ENCODE measurements at regions not wholly inside any gene's neighbourhood (a gene's known extent, or its start where the extent isn't known, plus 50 kb on each side); places are given as distances from the start of the nearest gene placed in this dataset.

- peak in 1 of 3 donors; percentile 54 for DNase-seq
Measured at GRCh38 chr11:129291546-129291945, 84.1 kb upstream of the BARX2 start.

GRCh38 chr11:129290966-129291365 lies 84.7 kb upstream of the BARX2 start:
- DNase-seq = no peak

- DNase-seq = no peak
Measured at GRCh38 chr11:129289350-129290040, 86.2 kb upstream of the BARX2 start.

GRCh38 chr11:129287920-129288319 lies 87.7 kb upstream of the BARX2 start:
- no peak for DNase-seq

- peak in 1 of 3 donors; percentile 29 for DNase-seq
Measured at GRCh38 chr11:129286813-129287212, 88.8 kb upstream of the BARX2 start.

- no peak for DNase-seq
Measured at GRCh38 chr11:129285402-129285786, 90.3 kb upstream of the BARX2 start.

- no peak for DNase-seq
Measured at GRCh38 chr11:129283141-129283540, 91.0 kb upstream of the ARHGAP32 start.

GRCh38 chr11:129282634-129283033 lies 90.5 kb upstream of the ARHGAP32 start:
- DNase-seq = no peak

- peak in 1 of 3 donors; percentile 57 for DNase-seq
Measured at GRCh38 chr11:129281471-129282415, 89.6 kb upstream of the ARHGAP32 start.

GRCh38 chr11:129280027-129280811 lies 88.1 kb upstream of the ARHGAP32 start:
- DNase-seq = peak in 1 of 3 donors; percentile 15

- DNase-seq = peak; percentile 84 to 90 (median 86)
Measured at GRCh38 chr11:129279326-129280026, 87.4 kb upstream of the ARHGAP32 start.

GRCh38 chr11:129278586-129279319 lies 86.6 kb upstream of the ARHGAP32 start:
- DNase-seq = peak in 1 of 3 donors; percentile 49

- peak in 1 of 3 donors; percentile 52 for DNase-seq
Measured at GRCh38 chr11:129277198-129277843, 85.2 kb upstream of the ARHGAP32 start.

GRCh38 chr11:129275828-129276227 lies 83.7 kb upstream of the ARHGAP32 start:
- DNase-seq = no peak

GRCh38 chr11:129273944-129274711 lies 82.0 kb upstream of the ARHGAP32 start:
- DNase-seq = no peak

GRCh38 chr11:129273322-129273721 lies 81.2 kb upstream of the ARHGAP32 start:
- DNase-seq = no peak

GRCh38 chr11:129271030-129271429 lies 78.9 kb upstream of the ARHGAP32 start:
- no peak for DNase-seq

- DNase-seq = no peak
Measured at GRCh38 chr11:129270446-129270845, 78.3 kb upstream of the ARHGAP32 start.

GRCh38 chr11:129268371-129268770 lies 76.2 kb upstream of the ARHGAP32 start:
- no peak for DNase-seq

Data from muscle of back (tissue), 3 donors.